Prostate gland (tissue), 2 donors: ENCODE measurements at regions not wholly inside any gene's neighbourhood (a gene's known extent, or its start where the extent isn't known, plus 50 kb on each side); places are given as distances from the start of the nearest gene placed in this dataset.

Experiments used
- POLR2AphosphoS5 ChIP-seq: sonication (generic); formaldehyde crosslinking; IDR thresholded peaks from one replicate; pipeline ENCODE4 v1.6.1; 2017; ENCODE audit warnings: antibody characterized with exemption
- TF ChIP-seq, protein P1 (sequence below), 4 experiments: fragments of 200-600 bp in 2 of 4; fragments of 450-650 bp in 2 of 4; sonication (generic) in 2 of 4; IDR thresholded peaks; 1 replicate in 3 of 4; 2 replicates in 1 of 4; pipeline ENCODE4 v1.5.1; 2016 to 2019; ENCODE audit warnings: antibody characterized with exemption in 4 of 4, mild to moderate bottlenecking in 2 of 4, moderate library complexity in 2 of 4

DNA sequence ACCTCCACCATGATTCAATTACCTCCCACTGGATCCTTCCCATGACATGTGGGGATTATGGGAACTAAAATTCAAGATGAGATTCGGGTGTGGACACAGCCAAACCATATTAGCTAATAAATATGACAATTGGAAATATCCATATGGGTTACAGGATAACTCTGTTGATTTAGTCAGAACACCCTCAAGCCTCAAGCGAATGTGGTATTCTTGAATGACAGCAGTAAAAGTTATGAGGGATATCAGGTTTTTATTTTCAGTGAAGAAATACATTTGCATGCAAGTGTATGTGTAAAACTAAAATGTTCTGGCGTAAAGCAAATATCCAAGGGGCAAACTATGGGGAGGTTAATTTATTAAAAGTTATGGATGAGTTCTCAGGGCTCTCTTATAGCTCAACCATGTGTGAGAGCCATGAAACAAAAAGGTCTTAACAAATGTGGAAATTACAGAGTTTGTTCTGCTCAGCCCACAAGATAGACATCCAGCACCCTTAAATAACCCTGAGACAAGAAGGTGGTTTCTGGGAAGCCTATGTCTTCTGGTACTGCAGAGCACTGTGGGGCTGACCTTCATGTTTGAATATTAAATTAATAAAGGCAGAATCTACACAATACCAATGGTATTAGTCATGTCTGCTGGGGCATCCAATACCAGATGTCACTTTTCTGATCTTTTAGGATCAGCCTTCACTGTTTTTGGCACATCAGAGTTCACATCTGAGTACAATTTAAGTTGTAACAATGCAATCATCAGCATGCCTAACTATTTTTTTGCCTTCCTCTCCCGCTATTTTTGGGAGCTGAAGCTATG is 370.5 kb upstream of the RSPO3 start:
- TF ChIP-seq, protein P1, sequence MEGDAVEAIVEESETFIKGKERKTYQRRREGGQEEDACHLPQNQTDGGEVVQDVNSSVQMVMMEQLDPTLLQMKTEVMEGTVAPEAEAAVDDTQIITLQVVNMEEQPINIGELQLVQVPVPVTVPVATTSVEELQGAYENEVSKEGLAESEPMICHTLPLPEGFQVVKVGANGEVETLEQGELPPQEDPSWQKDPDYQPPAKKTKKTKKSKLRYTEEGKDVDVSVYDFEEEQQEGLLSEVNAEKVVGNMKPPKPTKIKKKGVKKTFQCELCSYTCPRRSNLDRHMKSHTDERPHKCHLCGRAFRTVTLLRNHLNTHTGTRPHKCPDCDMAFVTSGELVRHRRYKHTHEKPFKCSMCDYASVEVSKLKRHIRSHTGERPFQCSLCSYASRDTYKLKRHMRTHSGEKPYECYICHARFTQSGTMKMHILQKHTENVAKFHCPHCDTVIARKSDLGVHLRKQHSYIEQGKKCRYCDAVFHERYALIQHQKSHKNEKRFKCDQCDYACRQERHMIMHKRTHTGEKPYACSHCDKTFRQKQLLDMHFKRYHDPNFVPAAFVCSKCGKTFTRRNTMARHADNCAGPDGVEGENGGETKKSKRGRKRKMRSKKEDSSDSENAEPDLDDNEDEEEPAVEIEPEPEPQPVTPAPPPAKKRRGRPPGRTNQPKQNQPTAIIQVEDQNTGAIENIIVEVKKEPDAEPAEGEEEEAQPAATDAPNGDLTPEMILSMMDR (IDR thresholded peaks at IDR 0.05) = no peak
- TF ChIP-seq POLR2AphosphoS5 = no peak
